Stimulated activated CD4-positive, alpha-beta T cell treated with anti-CD3 and anti-CD28 coated beads, Interleukin-12 subunit alpha, Interleukin-12 subunit beta, amount 100 ng/mL, for 48 hours (primary cell): ENCODE measurements at regions not wholly inside any gene's neighbourhood (a gene's known extent, or its start where the extent isn't known, plus 50 kb on each side); places are given as distances from the start of the nearest gene placed in this dataset.
"Not testable (repeated sequence)": the region's sequence is repeated elsewhere in the genome, so short reads cannot be mapped to it uniquely, and the experiment has no call there.

Experiments used
- DNase-seq, 3 donors: peaks; one replicate each; pipeline ENCODE4 v3.0.0-alpha.2; 2020; ENCODE audit warnings: low read depth in 2 of 3, low spot score in 1 of 3

DNA sequence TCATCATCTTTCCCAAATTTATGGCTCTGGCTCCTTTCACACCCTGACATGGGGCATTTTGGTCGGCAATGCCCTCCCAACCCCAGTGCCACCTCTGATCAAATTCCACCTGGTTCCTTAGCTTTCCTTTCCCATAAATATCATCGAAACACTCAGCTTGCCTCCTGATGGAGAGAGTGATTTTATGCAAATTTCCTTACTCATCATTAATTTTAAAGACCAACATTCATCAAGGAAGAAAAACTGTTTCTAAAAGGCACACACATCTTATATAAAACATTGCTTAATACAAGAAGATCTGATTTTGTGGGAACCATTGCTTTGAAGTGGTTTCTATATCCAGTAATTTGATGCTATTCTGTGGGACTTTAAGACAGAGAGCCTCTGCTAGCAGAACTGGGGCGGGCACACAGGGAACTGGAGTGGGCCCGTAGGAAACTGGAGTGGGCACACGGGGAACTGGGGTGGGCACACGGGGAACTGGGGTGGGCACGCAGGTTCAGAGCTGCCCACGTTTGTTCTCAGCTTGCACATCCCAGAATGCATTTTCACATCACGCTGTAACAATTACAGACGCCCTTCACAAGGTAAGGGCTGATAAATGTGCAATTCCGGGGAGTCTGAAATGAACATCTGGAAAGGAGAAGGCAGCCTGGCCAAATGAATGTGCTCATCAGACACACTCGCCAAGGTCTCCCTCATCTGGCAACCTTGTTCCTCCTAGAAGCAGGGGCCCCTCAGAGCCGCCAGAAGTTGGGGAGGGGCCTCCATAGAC lies 174.2 kb downstream of the RTP5 start:
- no peak for DNase-seq

DNA sequence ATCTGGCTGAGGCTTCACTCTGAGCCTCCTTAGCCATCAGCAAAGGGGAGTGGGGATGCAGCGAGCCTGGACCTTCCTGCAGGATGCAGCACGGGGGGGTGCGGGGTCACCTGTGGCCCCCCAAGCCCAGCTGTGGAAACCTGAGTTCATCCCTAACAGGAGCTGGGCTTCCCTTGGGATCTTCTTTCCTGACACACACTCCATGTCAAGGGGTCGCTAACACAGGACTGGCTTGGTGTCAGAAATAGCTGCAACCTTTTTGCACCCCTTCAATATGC lies 174.7 kb downstream of the RTP5 start:
- no peak for DNase-seq

DNA sequence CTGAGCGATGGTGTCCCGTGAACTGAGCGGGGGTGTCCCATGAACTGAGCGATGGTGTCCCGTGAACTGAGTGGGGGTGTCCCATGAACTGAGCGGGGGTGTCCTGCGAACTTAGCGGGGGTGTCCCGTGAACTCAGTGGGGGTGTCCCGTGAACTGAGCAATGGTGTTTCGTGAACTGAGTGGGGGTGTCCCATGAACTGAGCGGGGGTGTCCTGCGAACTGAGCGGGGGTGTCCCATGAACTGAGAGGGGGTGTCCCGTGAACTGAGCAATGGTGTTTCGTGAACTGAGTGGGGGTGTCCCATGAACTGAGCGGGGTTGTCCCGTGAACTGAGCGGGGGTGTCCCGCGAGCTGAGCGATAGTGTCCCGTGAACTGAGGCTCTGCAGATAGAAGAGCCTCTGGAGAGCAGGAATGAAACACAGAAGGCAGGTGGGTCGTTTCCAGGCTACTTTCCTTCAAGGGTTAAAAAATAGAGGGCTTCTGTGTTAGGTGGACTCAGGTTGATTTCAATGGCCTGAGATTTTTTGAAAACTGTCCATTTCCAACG lies 176.1 kb downstream of the RTP5 start:
- DNase-seq, result not testable (repeated sequence)

DNA sequence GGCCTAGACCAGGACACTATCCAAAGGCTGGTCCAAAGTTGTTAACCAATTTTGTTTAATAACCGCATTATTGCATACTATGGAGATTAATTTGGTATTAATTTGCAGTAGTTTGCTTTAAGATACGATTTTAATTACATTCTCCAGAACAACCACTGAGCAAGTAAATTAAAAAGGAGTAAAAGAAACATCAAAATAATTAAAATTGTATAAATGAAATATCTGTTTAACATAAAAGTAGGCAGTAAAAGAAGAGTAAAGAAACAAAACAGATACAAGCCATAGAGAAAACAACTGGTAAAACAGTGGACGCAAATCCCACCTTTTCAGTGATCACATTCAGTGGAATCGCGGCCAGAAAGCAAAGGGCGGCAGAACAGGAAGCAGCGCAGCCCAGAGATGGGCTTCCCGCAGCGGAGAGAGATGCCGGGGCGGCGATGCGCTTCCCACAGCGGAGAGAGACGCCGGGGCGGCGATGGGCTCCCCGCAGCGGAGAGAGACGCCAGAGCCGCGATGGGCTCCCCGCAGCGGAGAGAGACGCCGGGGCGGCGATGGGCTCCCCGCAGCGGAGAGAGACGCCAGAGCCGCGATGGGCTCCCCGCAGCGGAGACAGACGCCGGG lies 176.8 kb downstream of the RTP5 start:
- DNase-seq, result no peak

DNA sequence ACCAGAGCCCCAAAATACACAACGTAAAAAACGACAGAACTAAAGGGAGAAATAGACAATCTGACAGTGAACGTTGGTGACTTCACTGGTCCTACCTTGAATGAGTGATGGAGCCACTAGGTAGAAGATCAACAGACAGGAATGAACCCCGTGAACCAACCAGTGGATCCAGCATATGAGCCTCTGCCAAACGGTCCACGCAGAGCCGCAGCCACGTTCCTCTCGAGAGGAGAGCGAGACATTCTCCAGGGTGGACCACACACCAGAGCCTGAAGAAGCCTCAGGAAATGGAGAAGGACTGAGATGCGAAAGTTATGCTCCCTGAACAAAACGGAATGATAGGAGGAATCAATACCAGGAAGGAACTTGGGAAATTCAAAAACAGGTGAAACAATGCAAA lies 178.4 kb downstream of the RTP5 start:
- no peak for DNase-seq

DNA sequence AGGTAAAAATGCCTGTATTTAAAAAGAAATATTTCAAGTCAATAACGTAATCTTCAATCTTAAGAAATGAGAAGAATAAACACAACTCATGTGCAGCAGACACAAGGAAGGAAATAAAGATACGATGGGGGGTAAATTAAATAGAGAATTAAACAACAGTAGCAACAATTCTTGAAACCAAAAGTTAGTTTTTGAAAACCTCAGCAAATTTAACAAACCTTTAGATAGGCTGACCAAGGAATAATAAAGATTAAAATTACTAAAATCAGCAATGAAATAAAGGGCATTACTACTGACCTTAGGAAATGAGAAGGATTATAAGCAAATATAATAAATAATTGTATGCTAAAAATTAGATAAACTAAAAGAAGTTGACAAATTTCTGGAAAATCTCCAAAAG lies 178.9 kb downstream of the RTP5 start:
- DNase-seq, result no peak

DNA sequence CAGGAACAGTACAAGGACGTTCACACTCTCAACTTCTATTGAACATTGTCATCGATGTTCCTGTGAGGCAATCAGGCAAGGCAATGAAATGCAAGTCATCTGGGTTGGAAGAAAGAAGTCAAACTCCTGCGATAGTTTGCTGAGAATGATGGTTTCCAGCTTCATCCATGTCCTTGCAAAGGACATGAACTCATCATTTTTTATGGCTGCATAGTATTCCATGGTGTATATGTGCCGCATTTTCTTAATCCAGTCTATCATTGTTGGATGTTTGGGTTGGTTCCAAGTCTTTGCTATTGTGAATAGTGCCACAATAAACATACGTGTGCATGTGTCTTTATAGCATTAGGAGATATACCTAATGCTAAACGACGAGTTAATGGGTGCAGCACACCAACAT lies 180.0 kb downstream of the RTP5 start:
- DNase-seq, result not testable (repeated sequence)

DNA sequence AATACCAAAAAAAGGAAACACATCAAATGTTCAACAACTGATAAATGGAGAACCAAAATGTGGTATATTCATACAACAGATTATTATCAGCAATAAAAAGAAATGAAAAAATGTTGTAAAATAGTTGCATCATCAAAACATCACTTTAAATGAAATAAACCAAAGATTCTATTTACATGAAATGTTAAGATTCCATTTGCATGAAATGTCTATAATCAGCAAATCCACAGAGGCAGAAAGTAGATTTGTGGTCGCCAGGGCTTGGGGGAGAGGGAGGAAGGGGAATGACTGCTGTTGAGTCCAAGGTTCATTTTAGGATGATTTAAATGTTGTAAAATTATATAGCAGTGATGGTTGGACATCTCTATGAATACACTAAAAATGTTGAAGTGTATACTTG lies 181.9 kb downstream of the RTP5 start:
- no peak for DNase-seq

DNA sequence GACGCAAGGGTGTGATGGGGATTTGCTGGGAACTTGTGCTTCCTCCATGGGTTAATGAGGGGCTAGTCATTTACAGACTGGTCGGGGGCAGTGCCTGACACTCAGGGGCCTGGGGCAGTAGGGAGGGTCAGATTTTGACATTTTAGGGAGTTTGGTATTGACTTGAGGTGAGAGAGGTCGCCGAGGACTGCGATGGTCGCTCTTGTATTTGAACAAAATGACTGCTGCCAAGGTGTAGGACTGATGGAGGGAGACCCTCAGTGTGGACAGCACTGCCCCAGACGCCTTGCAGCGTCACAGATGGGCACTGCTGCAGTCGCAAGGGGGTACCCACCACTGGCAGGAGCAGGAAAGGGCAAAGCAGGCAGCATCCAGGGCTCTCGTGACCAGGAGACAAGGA lies 182.9 kb downstream of the RTP5 start:
- no peak for DNase-seq

DNA sequence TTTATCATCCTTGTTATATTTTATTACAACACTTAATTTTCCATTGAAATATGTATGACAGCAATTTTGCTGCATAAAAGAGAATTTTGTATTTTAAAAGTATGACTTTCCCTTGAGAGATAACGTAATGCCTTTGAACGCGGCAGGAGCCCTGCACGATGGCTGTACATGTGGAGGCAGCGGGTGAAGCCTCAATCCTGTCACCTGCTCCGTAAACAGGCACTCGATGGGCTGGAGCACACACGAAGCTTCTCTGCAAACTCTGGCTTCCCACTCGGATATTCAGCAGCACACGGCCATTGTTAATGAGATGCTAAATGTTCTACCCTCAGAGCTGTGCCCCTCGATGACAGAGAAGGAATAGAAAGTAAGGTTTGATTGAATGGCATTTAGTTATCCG lies 184.4 kb downstream of the RTP5 start:
- no peak for DNase-seq

DNA sequence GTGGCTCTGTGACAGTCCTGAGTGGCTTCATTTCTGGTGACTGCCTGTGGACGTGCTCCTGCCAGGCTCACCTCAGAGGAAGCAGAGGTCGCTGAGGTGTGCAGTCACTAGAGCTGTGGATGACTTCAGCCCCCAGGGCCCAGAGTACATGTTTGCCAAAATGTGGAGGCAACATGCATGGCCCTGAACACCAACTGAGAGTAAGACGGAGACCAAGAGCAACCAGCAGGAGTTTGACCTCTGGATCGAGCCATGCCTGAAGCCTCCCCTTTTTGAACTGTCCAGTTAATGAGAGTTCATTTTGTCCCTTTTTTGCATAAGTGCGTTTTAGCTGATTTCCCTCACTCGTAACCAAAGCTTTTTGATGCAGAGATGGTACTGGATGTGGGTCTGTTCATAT lies 184.9 kb downstream of the RTP5 start:
- no peak for DNase-seq

DNA sequence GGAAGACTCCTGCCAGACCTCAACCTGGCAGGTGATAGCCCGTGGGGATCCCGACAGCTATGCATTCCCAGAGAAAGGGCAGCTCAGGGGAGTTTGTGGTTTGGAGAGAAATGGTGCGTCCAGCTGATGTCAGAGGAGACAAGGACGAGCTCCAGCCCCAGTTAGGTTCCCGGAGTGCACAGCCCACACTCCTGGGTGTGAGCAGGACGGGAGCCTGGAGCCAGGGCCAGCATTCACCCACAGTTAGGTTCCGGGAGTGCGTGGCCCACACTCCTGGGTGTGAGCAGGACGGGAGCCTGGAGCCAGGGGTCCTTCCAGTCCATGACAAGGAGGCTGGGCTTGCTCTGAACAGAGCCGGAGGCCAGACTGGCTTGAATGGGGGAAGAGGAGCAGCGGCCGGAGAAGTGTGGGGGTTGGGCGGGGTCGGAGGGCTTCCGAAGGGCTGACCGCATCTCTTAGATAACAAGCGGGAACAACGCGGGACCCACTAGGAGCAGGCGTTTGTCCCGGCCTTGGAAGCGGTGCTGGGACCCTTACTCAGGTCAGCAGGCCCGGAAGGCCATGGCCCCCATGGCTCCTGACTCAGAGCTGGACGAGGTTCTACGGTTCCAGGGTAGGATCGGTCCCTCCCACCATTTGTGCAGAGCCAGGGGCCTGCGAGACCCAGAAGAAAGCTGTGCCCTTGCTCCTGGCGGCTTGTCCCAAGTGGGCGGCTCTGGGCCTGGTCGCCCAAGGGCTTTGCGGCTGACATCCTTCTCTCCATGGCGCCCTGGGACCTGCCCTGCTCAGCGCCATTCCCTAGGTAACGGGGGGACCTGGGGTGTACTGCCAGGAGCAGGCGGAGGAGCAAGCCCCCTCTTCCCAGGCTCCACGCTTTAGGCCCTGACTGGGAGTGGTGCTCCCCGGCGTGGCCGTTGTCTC lies 185.6 kb downstream of the RTP5 start:
- DNase-seq, result no peak

DNA sequence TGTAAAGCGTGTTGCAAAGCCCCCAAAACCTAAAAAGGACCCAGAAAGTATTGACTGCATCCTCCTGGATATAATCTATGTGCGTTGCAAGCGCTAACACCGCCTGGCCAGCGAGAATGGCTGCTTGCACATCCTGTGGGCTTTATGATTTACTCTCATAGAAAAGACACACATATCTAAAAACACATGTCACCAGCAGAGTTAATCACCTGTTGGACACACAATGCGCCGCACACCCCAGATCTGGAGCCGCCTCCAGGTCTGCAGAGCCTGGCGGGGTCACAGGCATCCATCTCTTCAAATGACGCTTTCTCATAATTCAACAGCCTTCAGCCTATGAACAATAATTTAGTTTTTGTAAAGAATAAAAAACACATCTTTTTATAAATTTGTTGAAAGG lies 186.5 kb downstream of the RTP5 start:
- no peak for DNase-seq

DNA sequence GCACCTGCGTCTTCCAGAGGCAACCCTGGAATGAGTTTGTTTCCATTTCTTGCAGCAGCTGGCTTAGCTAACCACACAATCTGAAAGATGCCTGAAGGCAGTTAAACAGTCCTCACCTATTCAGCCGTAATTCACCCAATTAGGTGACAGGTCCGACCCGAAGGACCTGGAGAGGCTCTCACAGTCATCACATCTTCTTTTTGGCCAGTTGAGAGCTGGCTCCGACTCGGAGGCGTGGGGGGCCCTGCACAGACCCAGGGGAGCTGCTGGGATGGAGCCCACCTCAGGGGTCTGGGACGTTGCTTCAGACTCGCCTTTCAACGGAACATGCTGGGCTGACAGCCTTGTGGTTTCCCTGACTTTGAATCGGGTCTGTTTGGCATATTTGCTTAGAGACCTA lies 187.3 kb downstream of the RTP5 start:
- no peak for DNase-seq

DNA sequence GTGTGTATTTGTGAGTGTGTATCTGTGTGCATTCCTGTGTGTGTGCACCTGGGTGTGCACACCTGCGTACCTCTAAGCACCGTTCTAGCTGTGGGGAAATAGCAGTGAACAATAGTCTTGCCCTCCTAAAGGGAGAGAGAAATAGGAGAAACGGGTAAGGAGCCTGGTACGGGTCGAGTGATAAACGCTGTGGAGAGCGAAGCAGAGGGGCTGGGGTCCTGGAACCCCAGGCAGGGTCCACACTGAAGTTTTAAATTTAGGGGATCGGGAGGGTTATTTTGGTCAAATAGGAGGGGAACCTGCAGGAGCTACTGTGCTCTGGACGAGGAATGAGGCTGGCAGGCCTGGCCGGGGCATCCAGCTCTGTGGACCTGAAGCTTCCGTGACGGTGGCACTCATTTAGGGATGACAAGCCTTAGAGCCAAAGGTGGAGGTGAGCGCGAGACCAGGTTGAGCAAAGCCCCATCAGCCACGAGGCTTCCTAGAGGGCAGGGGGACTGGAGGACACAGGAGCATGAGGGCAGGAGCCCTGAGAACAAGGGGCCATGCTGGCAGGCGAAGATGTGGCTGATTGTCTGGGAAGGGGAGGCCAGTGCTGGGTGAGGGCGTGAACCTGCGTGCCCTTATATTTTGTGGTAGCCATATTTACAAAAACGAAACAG lies 188.0 kb downstream of the RTP5 start:
- DNase-seq, result no peak

DNA sequence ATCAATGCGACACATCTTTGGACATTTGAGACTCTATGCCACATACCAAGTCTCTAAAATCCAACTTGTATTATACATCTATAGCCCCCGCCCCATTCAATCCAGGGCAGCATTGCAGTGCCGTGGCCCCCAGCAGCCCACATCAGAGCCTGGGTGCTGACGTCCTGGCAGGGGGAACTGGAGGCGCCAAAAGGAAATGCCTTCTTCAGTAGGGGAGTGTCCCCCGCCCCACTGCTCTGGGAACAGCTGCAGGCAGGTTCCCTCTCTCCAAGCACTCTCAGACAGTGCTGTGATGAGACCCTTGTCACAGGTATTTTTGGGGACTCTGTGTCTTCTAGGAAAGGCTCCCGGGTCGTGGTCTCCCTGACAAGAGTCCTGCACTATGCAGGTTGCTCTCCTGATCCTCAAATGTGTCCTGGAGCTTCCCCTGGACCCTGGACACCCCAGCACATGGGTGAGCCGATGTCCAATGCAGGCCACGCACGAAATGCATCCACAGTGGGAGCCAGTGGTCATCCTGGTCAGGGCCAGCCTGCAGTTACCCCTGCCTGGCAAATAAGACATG lies 188.7 kb downstream of the RTP5 start:
- DNase-seq, result no peak

DNA sequence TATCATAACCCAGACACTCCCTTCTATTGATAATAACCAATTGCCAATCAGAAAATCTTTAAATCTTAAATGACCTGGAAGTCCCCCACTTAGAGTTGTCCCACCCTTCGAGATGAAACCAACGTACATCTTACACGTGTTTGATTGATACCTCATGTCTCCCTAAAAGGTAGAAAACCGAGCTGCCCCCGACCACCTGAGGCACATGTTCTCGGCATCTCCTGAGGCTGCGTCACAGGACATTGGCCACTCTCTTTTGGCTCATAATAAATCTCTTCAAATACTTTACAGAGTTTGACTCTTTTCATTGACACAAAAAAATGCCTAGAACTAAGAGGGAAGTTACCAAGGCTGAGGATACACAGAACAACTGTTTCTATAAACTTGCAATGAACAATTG lies 190.0 kb downstream of the RTP5 start:
- DNase-seq, result no peak

DNA sequence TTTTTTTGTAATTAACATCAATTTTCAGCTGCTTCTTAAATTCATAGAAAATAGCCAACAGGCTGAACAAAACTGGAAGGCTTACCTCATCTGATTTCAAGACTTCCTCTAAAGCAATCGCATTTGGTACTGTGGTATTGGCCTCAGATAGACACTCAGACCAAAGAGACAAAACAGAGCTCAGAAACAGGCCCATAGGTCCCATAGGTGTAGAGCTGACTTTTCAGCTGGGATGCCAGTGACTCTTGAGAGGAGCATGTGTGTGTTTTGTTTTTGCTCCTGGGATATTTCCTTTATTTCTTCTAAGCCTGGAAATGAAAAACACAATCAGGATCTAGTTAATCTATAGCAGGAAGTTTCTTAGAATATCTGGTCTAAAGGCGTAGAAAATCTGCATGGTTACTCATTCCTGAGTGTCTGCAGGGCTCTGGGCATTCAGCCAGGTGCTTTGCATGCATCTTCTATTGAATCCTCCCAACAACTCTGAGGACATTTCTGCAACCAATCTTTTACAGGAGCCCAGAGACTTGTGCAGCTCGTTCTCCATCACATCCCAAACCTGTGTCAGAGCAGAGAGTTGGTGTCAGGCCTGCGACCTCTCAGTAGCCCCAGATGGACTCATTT lies 190.8 kb downstream of the RTP5 start:
- DNase-seq, result no peak

DNA sequence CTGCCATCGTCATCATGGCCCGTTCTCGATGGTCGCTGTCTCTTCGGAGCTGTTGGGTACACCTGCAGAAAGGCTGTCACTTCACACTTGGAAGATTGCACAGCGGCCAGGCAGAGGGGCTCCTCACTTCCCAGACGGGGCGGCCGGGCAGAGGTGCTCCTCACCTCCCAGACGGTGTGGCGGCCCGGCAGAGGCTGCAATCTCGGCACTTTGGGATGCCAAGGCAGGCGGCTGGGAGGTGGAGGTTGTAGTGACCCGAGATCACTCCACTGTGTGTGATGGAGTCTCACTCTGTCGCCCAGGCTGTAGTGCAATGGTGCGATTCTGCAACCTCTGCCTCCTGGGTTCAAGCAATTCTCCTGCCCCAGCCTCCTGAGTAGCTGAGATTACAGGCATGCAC lies 192.4 kb downstream of the RTP5 start:
- not testable (repeated sequence) for DNase-seq

DNA sequence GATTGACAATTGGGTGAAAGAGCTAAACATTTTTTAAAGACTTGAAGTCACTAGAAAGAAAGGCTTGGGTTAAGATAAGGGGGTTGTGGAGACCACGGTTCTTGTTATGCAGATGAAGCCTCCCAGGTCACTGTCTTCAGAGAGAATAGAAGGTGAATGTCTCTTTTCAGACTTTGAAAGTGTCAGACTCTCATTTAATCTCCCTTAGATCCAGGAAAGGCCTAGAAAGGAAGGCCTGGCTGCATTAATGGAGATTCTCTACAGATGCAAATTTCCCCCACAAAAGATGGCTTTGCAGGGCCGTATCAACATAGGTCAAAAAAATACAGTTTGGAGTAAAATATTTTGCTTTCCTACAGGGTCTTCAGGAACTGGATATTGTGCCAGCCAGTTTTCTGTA lies 193.9 kb downstream of the RTP5 start:
- no peak for DNase-seq

DNA sequence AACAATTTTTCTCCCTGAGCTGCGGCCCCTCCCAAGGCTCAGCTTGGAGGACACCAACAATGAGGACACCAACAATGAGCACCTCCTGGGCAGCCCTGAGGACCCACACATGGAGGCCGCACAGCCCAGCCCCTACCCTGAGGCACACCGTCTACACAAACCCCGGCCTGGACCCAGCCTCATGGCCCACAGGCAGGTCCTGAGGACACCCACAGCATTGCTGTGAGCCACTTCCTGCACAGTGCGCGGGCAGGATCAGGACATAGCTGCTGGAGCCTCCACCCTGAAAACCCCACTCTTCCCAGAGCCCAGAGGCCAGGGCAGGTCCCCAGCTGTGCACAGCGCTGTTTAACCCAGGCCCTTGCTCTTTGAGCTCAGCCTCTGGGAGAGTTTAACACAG lies 194.3 kb downstream of the RTP5 start:
- no peak for DNase-seq
